Heart left ventricle (tissue), 16 donors: ENCODE measurements at regions not wholly inside any gene's neighbourhood (a gene's known extent, or its start where the extent isn't known, plus 50 kb on each side); places are given as distances from the start of the nearest gene placed in this dataset.

Experiments
- ATAC-seq, 4 donors: fragments of 200-7000 bp; cut with Tn5 transposase; one replicate each; pipeline ENCODE4 v1.9.1; 2020 to 2022; ENCODE audit warnings: moderate library complexity in 4 of 4, mild to moderate bottlenecking in 3 of 4, moderate number of reproducible peaks in 1 of 4
- DNase-seq, 5 donors: peaks; one replicate each; pipeline ENCODE4 v3.0.0-alpha.2; 2020
- H3K27ac ChIP-seq, 12 donors: fragments of 200-600 bp; sonication (generic) in 4 of 12; one replicate each; pipeline versions ENCODE4 v1.5.0 to v1.8.0; 2016 to 2022; ENCODE audit warnings: mild to moderate bottlenecking in 2 of 12
- H3K27me3 ChIP-seq, 9 donors: fragments of 200-600 bp; sonication (generic) in 2 of 9; one replicate each; pipeline versions ENCODE4 v1.5.1 to v1.8.0; 2016 to 2022; ENCODE audit warnings: mild to moderate bottlenecking in 3 of 9
- H3K36me3 ChIP-seq, 9 donors: fragments of 200-600 bp; sonication (generic) in 2 of 9; one replicate each; pipeline versions ENCODE4 v1.5.0 to v1.8.0; 2018 to 2022; ENCODE audit warnings: mild to moderate bottlenecking in 2 of 9
- H3K4me1 ChIP-seq, 12 donors: fragments of 200-600 bp; sonication (generic) in 4 of 12; one replicate each; pipeline versions ENCODE4 v1.5.0 to v1.8.0; 2016 to 2022; ENCODE audit warnings: mild to moderate bottlenecking in 3 of 12
- H3K4me3 ChIP-seq, 12 donors: fragments of 200-600 bp; sonication (generic) in 4 of 12; one replicate each; pipeline versions ENCODE4 v1.5.0 to v1.8.0; 2017 to 2022; ENCODE audit warnings: mild to moderate bottlenecking in 9 of 12, moderate library complexity in 4 of 12
- H3K9me3 ChIP-seq, 12 donors: fragments of 200-600 bp; sonication (generic) in 4 of 12; one replicate each; pipeline versions ENCODE4 v1.5.0 to v1.8.0; 2016 to 2022; ENCODE audit warnings: mild to moderate bottlenecking in 1 of 12
- CTCF ChIP-seq, 12 donors: fragments of 200-600 bp; sonication (generic) in 4 of 12; IDR thresholded peaks; one replicate each; pipeline versions ENCODE4 v1.5.0 to v1.8.0; 2018 to 2022; ENCODE audit warnings: antibody characterized with exemption in 12 of 12, mild to moderate bottlenecking in 5 of 12
- POLR2A ChIP-seq, 2 donors: fragments of 450-650 bp; IDR thresholded peaks; one replicate each; pipeline ENCODE4 v1.6.1; 2017; ENCODE audit warnings: antibody characterized with exemption in 2 of 2, mild to moderate bottlenecking in 2 of 2, moderate library complexity in 2 of 2
- WGBS, 4 donors: extraction: QIAGEN DNeasy Blood & Tissue Kit in 2 of 4; methylation state at CpG; one replicate each; pipeline versions ENCODE4 v1.1.5 to v1.1.7; 2013 to 2018; 5-methylcytosine and 5-hydroxymethylcytosine counted together
- intact Hi-C, 10 donors: fragments of 100-400 bp; cut with DNase I; formaldehyde crosslinking; loops; one replicate each; pipeline versions ENCODE4 v1.11.1 to v1.14.2; 2022
- donor health status: ischemic (EF 13 %, LVEDD 7.1; RV severe dilation, severe dysfunction).
- donor health status: healthy with polysubstance abuse.
- donor health status: DM: no; HTN: yes; CAD: no.
- donor health status: DM: no; HTN: no; CAD: no.
- donor health status: ischemic (EF 25% LVEDD 6.9; RV normal size, moderate dysfunction).
- donor health status: ischemic (EF 25% LVEDD 5.7; RV mildly dilated, moderate dysfunction).
- donor health status: healthy.
- donor health status: DM: yes; HTN: yes; CAD: no.
- donor health status: ischemic (EF 35%, LVEDD 5.7; RV mildly dilated, moderate dysfunction).
- donor health status: nonischemic (EF 11% LVEDD 7.7; RV severe dilation, severe dysfunction).
- donor health status: DM: yes; HTN: yes; CAD: no.
- donor health status: PGD.
- donor health status: ischemic (EF 29% LVEDD 5.4; RV normal size, mild dysfunction).
- donor health status: nonischemic (EF 23%, LVEDD 6.1; RV moderate dilation, normal function).

DNA sequence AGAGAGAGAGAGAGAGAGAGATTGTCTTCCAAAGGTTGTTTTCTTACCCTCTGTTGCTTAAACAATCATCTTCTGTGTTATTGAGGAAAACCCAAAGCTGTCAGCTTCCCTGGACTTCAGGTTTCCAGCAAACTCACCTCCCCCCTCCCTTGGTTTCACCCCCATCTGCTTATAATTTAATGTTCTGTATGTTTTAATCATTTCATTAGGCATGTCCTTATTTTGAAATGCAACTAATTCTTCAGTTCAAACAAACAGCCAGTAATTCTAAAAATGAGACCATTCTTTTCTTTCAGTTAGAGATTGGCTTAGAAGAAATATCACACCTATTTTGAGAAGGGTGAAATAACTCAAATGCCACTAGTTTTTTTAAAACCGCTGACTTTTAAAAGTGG, 102.9 kb downstream of the FAM204A start:
- peaks cover 5 to 85% (median 37%) of the 10 kb centered on the region in 9 donors for H3K27me3 ChIP-seq
- TF ChIP-seq CTCF (IDR thresholded peaks at IDR 0.05) (no peak), POLR2A (IDR thresholded peaks at IDR 0.05) (no peak)
- H3K4me3 ChIP-seq: no peak overlapping the region
- 62 to 72% (median 71%) methylated on average over 1 of the region's 1 CpG for WGBS, 4 donors
- DNase-seq (no peak), ATAC-seq (no peak)
- H3K4me1 ChIP-seq: peaks cover 0 to 4% (median 0%) of the 10 kb centered on the region in 12 donors
- H3K27ac ChIP-seq: no peak overlapping the region
- H3K36me3 ChIP-seq: no peaks in the 10 kb centered on the region
- no peaks in the 10 kb centered on the region for H3K9me3 ChIP-seq
- intact Hi-C loops: loop anchor here in 1 of 10 donors (5.0 kb wide), 1 partner anchor 1022 kb away; no protein-coding TSS in a partner anchor

DNA sequence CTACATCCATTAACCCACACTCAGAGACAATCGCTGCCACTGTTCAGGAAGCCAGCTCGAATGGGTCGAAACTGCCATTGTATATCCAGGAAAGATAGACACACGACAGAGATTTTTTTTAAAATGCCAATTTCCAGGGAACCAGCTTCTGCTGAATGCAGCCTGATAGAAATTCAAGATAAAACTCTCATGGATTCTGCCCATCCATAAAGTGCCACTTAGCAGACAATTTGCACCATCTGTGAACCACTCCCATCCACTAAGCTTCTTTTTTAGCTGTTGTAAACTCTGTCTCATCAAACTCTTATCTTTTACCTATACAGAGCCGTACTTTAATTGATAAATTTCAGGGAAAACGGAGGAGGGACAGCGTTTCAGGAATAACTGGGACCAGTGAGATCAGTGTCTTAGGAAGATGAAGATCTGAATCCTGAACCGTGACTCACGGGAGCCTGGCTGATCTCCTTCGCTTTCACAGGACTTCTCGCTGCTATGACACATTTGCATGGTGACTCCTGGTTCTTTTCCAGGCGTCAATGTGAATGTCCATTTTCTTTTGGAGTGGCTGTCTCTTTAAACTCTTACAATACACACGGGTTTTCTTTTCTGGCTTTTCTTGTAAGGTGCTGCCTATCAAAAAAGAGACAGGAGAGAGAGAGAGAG, 103.4 kb downstream of the FAM204A start:
- no peak overlapping the region for H3K27ac ChIP-seq
- peaks cover 0 to 4% (median 0%) of the 10 kb centered on the region in 12 donors for H3K4me1 ChIP-seq
- no peak for TF ChIP-seq POLR2A (IDR thresholded peaks at IDR 0.05)
- TF ChIP-seq CTCF (IDR thresholded peaks at IDR 0.05): no peak
- no peaks in the 10 kb centered on the region for H3K36me3 ChIP-seq
- H3K9me3 ChIP-seq: no peaks in the 10 kb centered on the region
- no peak for ATAC-seq
- H3K4me3 ChIP-seq: no peak overlapping the region
- peaks cover 2 to 81% (median 34%) of the 10 kb centered on the region in 9 donors for H3K27me3 ChIP-seq
- DNase-seq: no peak
- WGBS, 4 donors: 33 to 43% (median 37%) methylated on average over 13 of the region's 13 CpGs
- intact Hi-C loops: loop anchor here in 1 of 10 donors (5.0 kb wide), 1 partner anchor 1021 kb away; no protein-coding TSS in a partner anchor

DNA sequence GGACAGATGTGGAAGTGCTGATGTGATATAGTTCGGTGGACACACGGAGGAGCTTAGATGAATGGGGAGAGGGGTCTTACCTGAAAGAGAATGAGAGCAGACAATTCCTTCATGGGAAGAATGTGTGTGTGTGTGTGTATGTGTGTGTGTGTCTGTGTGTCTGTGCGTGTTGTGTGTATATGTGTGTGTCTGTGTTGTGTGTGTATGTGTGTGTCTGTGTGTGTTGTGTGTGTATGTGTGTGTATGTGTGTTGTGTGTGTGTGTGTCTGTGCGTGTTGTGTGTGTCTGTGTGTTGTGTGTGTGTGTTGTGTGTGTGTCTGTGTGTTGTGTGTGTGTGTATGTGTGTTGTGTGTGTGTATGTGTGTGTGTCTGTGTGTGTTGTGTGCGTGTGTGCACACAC, 104.2 kb downstream of the FAM204A start:
- no peaks in the 10 kb centered on the region for H3K36me3 ChIP-seq
- H3K4me1 ChIP-seq: peaks cover 0 to 4% (median 0%) of the 10 kb centered on the region in 12 donors
- no peak overlapping the region for H3K4me3 ChIP-seq
- ATAC-seq (no peak), DNase-seq (no peak)
- peaks cover 0 to 79% (median 33%) of the 10 kb centered on the region in 9 donors for H3K27me3 ChIP-seq
- TF ChIP-seq CTCF (IDR thresholded peaks at IDR 0.05) (no peak), POLR2A (IDR thresholded peaks at IDR 0.05) (no peak)
- intact Hi-C loops: loop anchor here in 1 of 10 donors (5.0 kb wide), 1 partner anchor 1021 kb away; no protein-coding TSS in a partner anchor
- no peaks in the 10 kb centered on the region for H3K9me3 ChIP-seq
- H3K27ac ChIP-seq: no peak overlapping the region
- WGBS, 4 donors: 72 to 84% (median 75%) methylated on average over 5 of the region's 5 CpGs

- ATAC-seq: no peak
- peaks cover 0 to 61% (median 7%) of the 10 kb centered on the region in 9 donors for H3K27me3 ChIP-seq
- H3K4me1 ChIP-seq: no peaks in the 10 kb centered on the region
- no peak overlapping the region for H3K4me3 ChIP-seq
- intact Hi-C loops: loop anchor here in 1 of 10 donors (5.0 kb wide), 1 partner anchor 1017 kb away; no protein-coding TSS in a partner anchor
- WGBS, 4 donors: 65 to 78% (median 71%) methylated on average over 10 of the region's 10 CpGs
- no peak for TF ChIP-seq POLR2A (IDR thresholded peaks at IDR 0.05)
- TF ChIP-seq CTCF (IDR thresholded peaks at IDR 0.05): no peak
- no peaks in the 10 kb centered on the region for H3K9me3 ChIP-seq
- no peak for DNase-seq
- H3K36me3 ChIP-seq: no peaks in the 10 kb centered on the region
- no peak overlapping the region for H3K27ac ChIP-seq
Measured at GRCh38 chr10:118234683-118235082, 107.4 kb downstream of the FAM204A start.
